ENCODE measurements at regions not wholly inside any gene's neighbourhood (a gene's known extent, or its start where the extent isn't known, plus 50 kb on each side); places are given as distances from the start of the nearest gene placed in this dataset.

DNA sequence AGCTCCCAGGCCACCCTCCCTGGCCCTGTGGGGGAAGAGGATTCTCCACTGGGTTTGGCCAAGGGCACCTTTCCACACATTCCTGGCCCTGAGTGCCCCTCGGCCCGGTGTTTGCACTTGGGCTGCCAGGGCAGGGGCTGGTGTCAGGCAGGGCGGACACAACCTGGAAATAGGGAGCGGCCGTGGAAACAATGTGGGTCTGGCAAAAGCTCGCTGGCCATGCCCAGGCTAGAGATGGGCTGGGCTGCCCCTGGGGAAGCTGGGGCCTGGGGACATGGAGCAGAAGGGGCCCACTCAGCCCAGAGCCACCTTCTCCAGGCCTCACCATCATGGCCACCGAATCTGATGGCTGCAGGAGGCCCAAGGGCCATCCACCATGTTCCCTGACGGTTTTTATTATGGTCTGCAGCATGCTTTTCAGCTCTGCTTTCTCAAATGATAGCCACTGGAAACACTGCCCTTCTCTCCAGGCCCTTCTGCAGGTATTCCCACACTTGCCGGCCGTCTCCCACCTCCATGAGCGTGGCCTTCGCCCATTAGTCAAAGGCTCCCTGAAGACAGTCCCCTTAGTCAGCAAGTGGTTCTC lies 275.1 kb downstream of the CYP26B1 start:
- no peak for TF ChIP-seq POLR2AphosphoS5 (IDR thresholded peaks at IDR 0.05; ENCODE audit: low read depth, low read length)
- TF ChIP-seq TAF1 (IDR thresholded peaks at IDR 0.05; ENCODE audit: borderline replicate concordance, insufficient read depth, low read length) = no peak
- TF ChIP-seq, protein P1, sequence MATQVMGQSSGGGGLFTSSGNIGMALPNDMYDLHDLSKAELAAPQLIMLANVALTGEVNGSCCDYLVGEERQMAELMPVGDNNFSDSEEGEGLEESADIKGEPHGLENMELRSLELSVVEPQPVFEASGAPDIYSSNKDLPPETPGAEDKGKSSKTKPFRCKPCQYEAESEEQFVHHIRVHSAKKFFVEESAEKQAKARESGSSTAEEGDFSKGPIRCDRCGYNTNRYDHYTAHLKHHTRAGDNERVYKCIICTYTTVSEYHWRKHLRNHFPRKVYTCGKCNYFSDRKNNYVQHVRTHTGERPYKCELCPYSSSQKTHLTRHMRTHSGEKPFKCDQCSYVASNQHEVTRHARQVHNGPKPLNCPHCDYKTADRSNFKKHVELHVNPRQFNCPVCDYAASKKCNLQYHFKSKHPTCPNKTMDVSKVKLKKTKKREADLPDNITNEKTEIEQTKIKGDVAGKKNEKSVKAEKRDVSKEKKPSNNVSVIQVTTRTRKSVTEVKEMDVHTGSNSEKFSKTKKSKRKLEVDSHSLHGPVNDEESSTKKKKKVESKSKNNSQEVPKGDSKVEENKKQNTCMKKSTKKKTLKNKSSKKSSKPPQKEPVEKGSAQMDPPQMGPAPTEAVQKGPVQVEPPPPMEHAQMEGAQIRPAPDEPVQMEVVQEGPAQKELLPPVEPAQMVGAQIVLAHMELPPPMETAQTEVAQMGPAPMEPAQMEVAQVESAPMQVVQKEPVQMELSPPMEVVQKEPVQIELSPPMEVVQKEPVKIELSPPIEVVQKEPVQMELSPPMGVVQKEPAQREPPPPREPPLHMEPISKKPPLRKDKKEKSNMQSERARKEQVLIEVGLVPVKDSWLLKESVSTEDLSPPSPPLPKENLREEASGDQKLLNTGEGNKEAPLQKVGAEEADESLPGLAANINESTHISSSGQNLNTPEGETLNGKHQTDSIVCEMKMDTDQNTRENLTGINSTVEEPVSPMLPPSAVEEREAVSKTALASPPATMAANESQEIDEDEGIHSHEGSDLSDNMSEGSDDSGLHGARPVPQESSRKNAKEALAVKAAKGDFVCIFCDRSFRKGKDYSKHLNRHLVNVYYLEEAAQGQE (IDR thresholded peaks at IDR 0.05; ENCODE audit: insufficient read depth in 1 of 2, low read depth in 2 of 2, low read length in 2 of 2) = no peak
- TF ChIP-seq SIN3A (IDR thresholded peaks at IDR 0.05; ENCODE audit: borderline replicate concordance, insufficient read depth, low read length) = no peak
- TF ChIP-seq FOXP2 (optimal IDR thresholded peaks at IDR 0.05; ENCODE audit: borderline replicate concordance, extremely low read depth, extremely low read length, insufficient read depth) = no peak
